Retinal pigment epithelial cell (primary cell): ENCODE measurements at regions not wholly inside any gene's neighbourhood (a gene's known extent, or its start where the extent isn't known, plus 50 kb on each side); places are given as distances from the start of the nearest gene placed in this dataset.
A peak's percentile ranks its signal among the peaks of the same experiment; 100 is the strongest.

Source experiments
- DNase-seq: peaks from one replicate; pipeline ENCODE4 v3.0.0-alpha.2; 2010; ENCODE audit warnings: low read depth
- H3K4me3 ChIP-seq: 2 replicates; pipeline ENCODE4 v1.5.1; 2011; ENCODE audit warnings: mild to moderate bottlenecking, low read length, control low read depth, moderate library complexity
- TF ChIP-seq, protein P1 (sequence below): conservative IDR thresholded peaks from 2 replicates; pipeline ENCODE4 v1.5.1; 2011; ENCODE audit warnings: low read depth, low read length, control low read depth, inconsistent platforms

DNA sequence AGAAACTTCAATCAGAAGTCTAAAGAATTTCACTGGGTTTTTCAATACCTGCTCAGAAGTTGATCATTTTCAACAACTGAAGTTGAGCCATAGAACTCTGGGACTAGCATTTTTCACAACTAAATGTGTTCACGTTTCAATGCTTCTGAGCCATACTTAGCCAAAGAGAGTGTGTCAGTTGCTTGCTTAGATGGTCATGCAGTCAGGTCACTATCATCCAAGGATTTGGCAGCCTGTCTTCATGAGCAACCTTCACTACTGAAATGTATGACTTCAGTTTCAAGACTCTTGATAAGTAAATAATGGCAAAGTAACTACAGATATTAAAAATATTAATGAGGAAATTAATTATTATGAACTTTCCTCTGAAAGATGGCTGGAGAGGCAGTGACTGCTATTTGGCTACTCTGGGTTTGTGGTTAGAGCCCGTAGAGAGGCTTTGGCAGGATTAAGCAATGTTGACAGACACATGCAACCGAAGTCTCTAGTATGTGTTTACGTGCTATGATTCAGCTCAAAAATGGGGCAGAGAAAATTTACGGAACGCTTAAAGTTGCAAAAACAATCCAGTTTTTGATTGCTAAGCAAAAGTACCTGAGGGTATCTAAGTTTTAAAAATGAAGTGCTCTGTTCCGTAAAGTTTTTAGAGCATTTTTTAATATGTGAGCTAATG is 133.8 kb downstream of the GMNC start:
- no peak overlapping the region for H3K4me3 ChIP-seq

DNA sequence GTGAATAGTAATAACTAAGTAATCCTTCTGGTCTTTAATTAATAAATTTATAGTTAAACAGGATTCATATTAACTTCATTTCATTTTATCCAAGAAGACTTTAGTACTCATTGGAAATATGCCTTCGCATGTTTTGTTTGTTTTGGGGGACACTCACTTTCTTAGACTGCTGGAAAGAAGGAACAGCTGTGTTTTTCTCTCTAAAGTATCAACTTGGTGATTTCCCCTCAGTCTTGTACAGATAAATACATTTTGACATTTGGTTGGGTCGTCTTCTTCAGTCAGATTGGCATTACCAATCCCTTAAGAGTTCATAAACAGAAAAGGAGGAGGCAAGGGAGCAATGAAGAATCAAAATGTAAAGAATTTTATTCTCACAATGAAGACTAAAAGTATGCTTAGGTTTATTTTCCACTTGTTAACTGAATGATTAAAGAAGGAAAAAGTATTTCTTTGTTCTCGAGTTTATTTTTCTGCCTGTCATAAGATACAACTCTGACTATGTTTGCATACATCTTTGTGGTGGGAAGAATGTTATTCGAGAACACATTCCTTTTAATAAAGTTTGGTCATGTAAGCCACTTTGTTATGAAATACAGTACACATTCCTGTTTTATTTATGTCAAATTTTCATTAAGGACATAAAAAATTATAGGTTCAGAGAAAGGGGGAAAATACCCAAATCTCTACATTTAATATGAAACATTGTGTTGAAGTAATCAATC is 140.2 kb downstream of the GMNC start:
- H3K4me3 ChIP-seq = no peak overlapping the region
- TF ChIP-seq, protein P1, sequence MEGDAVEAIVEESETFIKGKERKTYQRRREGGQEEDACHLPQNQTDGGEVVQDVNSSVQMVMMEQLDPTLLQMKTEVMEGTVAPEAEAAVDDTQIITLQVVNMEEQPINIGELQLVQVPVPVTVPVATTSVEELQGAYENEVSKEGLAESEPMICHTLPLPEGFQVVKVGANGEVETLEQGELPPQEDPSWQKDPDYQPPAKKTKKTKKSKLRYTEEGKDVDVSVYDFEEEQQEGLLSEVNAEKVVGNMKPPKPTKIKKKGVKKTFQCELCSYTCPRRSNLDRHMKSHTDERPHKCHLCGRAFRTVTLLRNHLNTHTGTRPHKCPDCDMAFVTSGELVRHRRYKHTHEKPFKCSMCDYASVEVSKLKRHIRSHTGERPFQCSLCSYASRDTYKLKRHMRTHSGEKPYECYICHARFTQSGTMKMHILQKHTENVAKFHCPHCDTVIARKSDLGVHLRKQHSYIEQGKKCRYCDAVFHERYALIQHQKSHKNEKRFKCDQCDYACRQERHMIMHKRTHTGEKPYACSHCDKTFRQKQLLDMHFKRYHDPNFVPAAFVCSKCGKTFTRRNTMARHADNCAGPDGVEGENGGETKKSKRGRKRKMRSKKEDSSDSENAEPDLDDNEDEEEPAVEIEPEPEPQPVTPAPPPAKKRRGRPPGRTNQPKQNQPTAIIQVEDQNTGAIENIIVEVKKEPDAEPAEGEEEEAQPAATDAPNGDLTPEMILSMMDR = no peak
- DNase-seq = no peak

More for the DNA sequence above, 133.8 kb downstream of the GMNC start:
- DNase-seq = peak; percentile 34
- TF ChIP-seq, protein P1 = no peak

DNA sequence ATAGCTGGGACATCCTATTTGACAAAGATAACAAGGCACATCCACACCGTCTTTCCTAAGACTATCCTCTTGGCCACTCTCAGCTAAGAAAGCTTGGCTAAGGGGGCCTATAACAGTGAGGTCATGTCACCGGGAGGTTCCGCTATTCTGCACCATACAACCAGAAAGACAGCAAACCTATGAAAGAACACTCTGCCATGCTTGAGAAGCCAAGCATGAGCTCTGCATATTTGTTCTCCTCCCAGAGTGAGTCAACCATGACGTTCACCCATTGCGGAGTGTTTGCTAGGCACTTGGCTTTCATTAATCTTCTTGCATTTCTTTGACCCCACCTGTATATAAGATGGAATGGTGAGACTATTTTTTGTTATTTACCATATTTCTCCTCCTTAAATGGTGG is 141.2 kb downstream of the GMNC start:
- no peak for DNase-seq
- TF ChIP-seq, protein P1 = no peak
- no peak overlapping the region for H3K4me3 ChIP-seq

DNA sequence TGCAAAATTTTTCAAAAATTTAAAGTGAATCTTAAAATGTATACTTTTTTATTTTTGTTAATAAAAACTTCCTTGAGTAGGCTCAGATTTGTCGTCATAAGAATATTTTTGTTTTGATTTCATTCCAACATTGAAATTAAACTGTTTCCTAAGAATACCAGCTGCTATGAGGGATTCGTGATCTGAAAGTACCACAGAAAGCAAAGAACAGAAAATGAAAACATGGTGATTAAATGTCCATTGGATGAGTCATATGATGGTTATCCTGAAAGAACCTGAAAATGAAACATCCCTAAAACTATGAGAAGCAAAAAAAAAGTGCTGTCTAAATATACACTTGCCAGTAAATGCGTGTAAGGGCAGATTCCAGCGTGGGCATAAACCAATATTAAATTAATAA is 143.8 kb downstream of the GMNC start:
- H3K4me3 ChIP-seq = no peak overlapping the region
- TF ChIP-seq, protein P1 = no peak
- no peak for DNase-seq

DNA sequence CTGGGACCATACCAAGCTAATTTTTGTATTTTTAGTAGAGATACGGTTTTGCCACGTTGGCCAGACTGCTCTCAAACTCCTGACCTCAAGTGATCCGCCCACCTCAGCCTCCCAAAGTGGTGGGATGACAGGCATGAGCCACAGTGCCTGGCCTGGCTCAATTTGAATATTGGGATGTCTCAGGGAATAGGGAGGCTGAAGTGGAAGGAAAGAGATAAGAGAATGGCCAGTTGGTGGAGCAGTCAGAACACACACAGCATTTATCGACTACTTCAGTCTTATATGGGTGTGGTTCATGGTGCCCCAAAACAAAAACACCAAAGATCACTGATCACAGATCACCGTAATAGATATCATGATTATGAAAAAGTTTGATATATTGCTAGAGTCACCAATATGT is 144.4 kb downstream of the GMNC start:
- no peak overlapping the region for H3K4me3 ChIP-seq
- TF ChIP-seq, protein P1 = no peak
- DNase-seq = no peak

DNA sequence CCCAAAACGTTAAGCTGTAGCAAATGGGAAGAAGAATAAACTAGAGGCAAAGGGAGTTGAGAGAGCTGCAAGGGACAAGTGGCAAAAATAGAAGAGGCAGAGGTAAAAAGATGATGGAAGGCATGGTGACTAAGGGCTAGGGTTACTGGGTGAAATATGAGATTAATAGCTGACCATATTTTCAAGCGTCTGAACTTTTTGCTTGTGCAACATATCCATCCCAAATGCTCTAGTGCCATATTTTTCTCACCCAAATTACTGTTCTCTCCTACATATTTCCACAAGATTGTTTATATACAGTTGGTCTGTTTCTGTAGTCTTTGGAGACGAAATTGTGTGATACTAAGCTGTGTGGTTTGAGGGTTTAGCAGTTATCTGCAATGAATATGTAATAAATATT is 145.5 kb downstream of the GMNC start:
- TF ChIP-seq, protein P1 = no peak
- DNase-seq = no peak
- no peak overlapping the region for H3K4me3 ChIP-seq

GRCh38 chr3:190716211-190716610 is 146.3 kb downstream of the GMNC start:
- TF ChIP-seq, protein P1 = no peak
- DNase-seq = no peak
- no peak overlapping the region for H3K4me3 ChIP-seq
